Neuron (in vitro differentiated cells): ENCODE measurements at regions not wholly inside any gene's neighbourhood (a gene's known extent, or its start where the extent isn't known, plus 50 kb on each side); places are given as distances from the start of the nearest gene placed in this dataset.

Experiments
- H2AFZ ChIP-seq: one replicate; pipeline ENCODE4 v1.6.1; 2013; ENCODE audit warnings: low read depth, mild to moderate bottlenecking, inconsistent platforms, low read length, moderate library complexity
- H3K27me3 ChIP-seq: one replicate; pipeline ENCODE4 v1.6.1; 2013; ENCODE audit warnings: low read length; ENCODE audit not compliant: insufficient read depth
- H3K36me3 ChIP-seq: one replicate; pipeline ENCODE4 v1.6.1; 2013; ENCODE audit warnings: low read length; ENCODE audit not compliant: insufficient read depth
- H3K4me1 ChIP-seq: one replicate; pipeline ENCODE4 v1.6.1; 2013; ENCODE audit warnings: low read length; ENCODE audit not compliant: insufficient read depth
- H3K4me3 ChIP-seq: 2 replicates; pipeline ENCODE4 v1.5.1; 2013; ENCODE audit warnings: mild to moderate bottlenecking, low read length, moderate library complexity
- H3K9me3 ChIP-seq: one replicate; pipeline ENCODE4 v1.6.1; 2013; ENCODE audit warnings: low read length

DNA sequence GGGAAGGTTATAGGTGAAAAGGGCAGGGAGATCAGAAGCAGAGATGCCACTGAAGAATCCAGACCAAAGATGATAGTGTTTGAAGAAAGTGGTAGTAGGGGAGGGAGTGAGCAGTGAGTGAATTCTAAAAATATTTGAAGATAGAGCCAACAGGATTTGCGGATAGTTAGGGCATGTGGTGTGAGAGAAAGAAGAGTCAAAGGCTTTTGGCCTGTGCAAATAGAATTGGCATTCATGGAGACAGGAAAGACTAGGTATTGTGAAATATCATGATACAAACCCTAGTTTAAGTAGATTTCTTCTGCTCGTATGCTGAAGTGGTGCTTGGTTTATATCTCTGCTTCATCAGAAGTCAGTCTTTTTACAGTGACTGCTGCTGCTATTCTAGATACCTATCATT is 224.2 kb upstream of the CFAP20DC start:
- Histone ChIP-seq H3K4me3 (no peak overlapping the region), H2AFZ (no peak overlapping the region), H3K9me3 (no peaks in the 10 kb centered on the region), H3K36me3 (no peaks in the 10 kb centered on the region), H3K27me3 (no peaks in the 10 kb centered on the region), H3K4me1 (no peaks in the 10 kb centered on the region)

- Histone ChIP-seq H3K4me3 (no peak overlapping the region), H3K9me3 (no peaks in the 10 kb centered on the region), H3K4me1 (no peaks in the 10 kb centered on the region), H2AFZ (no peak overlapping the region), H3K27me3 (no peaks in the 10 kb centered on the region), H3K36me3 (no peaks in the 10 kb centered on the region)
Measured at GRCh38 chr3:59271971-59272370, 222.1 kb upstream of the CFAP20DC start.

DNA sequence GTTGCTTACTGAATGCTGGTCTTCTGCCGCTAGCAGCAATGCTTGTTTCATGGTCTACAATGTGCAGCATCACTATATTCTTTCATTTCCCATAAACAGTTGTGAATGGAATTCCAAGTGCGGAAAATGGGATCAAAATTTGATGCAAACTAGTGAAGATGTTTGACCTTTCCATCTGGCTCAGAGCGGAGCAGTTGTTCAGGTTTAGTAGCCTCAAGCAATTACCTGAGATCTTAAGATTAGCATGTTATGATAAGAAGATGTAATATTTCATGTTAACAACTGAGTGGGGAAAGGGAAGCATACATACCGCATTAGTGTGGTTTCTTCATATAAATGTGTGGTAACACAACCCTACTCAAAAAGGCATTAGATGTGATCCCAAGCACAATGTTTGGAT is 221.1 kb upstream of the CFAP20DC start:
- Histone ChIP-seq H3K4me1 (no peaks in the 10 kb centered on the region), H2AFZ (no peak overlapping the region), H3K36me3 (no peaks in the 10 kb centered on the region), H3K4me3 (no peak overlapping the region), H3K9me3 (no peaks in the 10 kb centered on the region), H3K27me3 (no peaks in the 10 kb centered on the region)

- H3K27me3 ChIP-seq = no peaks in the 10 kb centered on the region
- H3K4me3 ChIP-seq = no peak overlapping the region
- H3K9me3 ChIP-seq = no peaks in the 10 kb centered on the region
- no peak overlapping the region for H2AFZ ChIP-seq
- no peaks in the 10 kb centered on the region for H3K4me1 ChIP-seq
- H3K36me3 ChIP-seq = no peaks in the 10 kb centered on the region
Measured at GRCh38 chr3:59270209-59270608, 220.4 kb upstream of the CFAP20DC start.

- Histone ChIP-seq H3K27me3 (no peaks in the 10 kb centered on the region), H3K9me3 (no peaks in the 10 kb centered on the region), H3K4me1 (no peaks in the 10 kb centered on the region), H3K36me3 (no peaks in the 10 kb centered on the region), H2AFZ (no peak overlapping the region), H3K4me3 (no peak overlapping the region)
Measured at GRCh38 chr3:59268170-59268569, 218.3 kb upstream of the CFAP20DC start.

- no peak overlapping the region for H3K4me3 ChIP-seq
- no peak overlapping the region for H2AFZ ChIP-seq
- no peaks in the 10 kb centered on the region for H3K9me3 ChIP-seq
- no peaks in the 10 kb centered on the region for H3K4me1 ChIP-seq
- H3K36me3 ChIP-seq = no peaks in the 10 kb centered on the region
- no peaks in the 10 kb centered on the region for H3K27me3 ChIP-seq
Measured at GRCh38 chr3:59267021-59267420, 217.2 kb upstream of the CFAP20DC start.

DNA sequence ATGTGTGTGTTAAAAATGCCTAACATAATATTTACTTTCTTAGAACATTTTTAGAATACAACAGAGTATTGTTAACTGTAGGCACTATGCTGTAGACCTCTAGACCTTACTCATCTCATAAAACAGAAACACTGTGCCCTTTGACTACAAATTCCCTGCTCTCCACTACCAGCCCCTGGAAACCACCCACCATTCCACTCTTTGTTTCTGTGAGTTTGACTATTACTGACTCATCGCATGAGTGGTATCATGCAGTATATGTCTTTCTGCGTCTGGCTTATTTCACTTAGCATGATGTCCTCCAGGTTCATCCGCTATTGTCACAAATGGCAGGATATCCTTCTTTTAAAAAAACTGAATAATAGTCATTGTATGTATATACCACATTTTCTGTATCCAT is 216.7 kb upstream of the CFAP20DC start:
- H3K4me1 ChIP-seq = no peaks in the 10 kb centered on the region
- H3K36me3 ChIP-seq = no peaks in the 10 kb centered on the region

DNA sequence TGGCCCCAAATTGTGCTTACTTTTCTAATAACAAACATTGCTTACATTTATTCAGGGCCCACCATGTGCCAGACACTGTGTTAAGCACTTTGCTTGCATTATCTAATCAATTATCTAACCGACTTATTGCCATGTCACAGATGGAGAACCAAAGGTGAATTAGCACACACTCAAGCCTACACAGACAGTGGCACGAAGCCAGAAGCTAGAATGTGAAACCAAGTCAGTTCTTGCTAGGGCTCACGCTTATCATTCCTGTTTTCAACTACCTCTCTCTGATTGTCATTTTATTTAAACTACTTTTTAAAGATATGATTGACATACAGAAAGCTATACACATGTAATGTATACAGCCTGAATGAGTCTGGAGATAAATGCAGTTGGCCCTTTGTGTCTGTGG is 215.7 kb upstream of the CFAP20DC start:
- Histone ChIP-seq H3K27me3 (peaks cover 3% of the 10 kb centered on the region), H3K4me3 (no peak overlapping the region), H3K4me1 (no peaks in the 10 kb centered on the region), H3K36me3 (no peaks in the 10 kb centered on the region), H2AFZ (no peak overlapping the region), H3K9me3 (no peaks in the 10 kb centered on the region)

More for the DNA sequence above, 216.7 kb upstream of the CFAP20DC start:
- H2AFZ ChIP-seq = no peak overlapping the region
- H3K4me3 ChIP-seq = no peak overlapping the region
- H3K9me3 ChIP-seq = no peaks in the 10 kb centered on the region
- no peaks in the 10 kb centered on the region for H3K27me3 ChIP-seq

DNA sequence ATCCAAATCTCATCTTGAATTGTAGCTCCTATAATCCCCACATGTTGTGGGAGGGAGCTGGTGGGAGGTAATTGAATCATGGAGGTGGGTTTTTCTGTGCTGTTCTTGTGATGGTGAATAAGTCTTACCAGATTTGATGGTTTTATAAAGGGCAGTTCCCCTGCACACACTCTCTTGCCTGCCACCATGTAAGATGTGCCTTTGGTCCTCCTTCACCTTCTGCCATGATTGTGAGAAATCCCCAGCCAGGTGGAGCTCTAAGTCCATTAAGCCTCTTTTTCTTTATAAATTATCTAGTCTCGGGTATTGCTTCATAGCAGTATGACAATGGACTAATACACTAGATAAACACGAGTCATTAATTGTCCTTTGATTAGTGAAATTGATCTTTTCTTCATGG is 214.5 kb upstream of the CFAP20DC start:
- peaks cover 3% of the 10 kb centered on the region for H3K27me3 ChIP-seq
- H3K4me3 ChIP-seq = no peak overlapping the region
- H3K36me3 ChIP-seq = no peaks in the 10 kb centered on the region
- H3K9me3 ChIP-seq = no peaks in the 10 kb centered on the region
- H3K4me1 ChIP-seq = no peaks in the 10 kb centered on the region
- H2AFZ ChIP-seq = no peak overlapping the region

- Histone ChIP-seq H3K9me3 (no peaks in the 10 kb centered on the region), H3K27me3 (peaks cover 3% of the 10 kb centered on the region), H2AFZ (no peak overlapping the region), H3K4me3 (no peak overlapping the region), H3K36me3 (no peaks in the 10 kb centered on the region), H3K4me1 (no peaks in the 10 kb centered on the region)
Measured at GRCh38 chr3:59263152-59263551, 213.3 kb upstream of the CFAP20DC start.

DNA sequence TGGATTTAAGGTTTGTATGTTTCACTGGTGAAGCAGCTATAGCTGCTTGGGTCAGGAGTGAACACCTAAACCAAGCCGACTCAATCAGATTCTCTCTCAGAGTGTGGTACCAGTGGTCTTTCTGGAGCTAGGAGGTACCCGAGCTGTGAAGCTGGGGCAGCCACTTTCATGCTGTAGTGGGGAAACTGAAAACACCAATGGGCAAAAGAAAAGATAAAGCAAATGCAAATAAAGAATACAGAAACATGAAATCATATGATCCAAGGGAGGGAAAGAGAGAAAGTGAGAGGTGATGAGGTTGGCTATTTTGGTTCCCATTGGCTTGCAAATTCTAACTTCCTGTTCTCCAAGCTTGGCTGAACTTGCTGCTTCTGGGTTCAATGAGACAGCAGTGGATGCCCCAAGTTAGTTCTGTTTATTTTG is 212.3 kb upstream of the CFAP20DC start:
- Histone ChIP-seq H3K36me3 (no peaks in the 10 kb centered on the region), H3K4me1 (no peaks in the 10 kb centered on the region), H3K9me3 (no peaks in the 10 kb centered on the region), H3K27me3 (peaks cover 3% of the 10 kb centered on the region), H3K4me3 (no peak overlapping the region), H2AFZ (no peak overlapping the region)

GRCh38 chr3:59261009-59261408 is 211.2 kb upstream of the CFAP20DC start:
- H2AFZ ChIP-seq = no peak overlapping the region
- H3K9me3 ChIP-seq = no peaks in the 10 kb centered on the region
- H3K4me1 ChIP-seq = no peaks in the 10 kb centered on the region
- no peaks in the 10 kb centered on the region for H3K36me3 ChIP-seq
- H3K27me3 ChIP-seq = peaks cover 3% of the 10 kb centered on the region
- H3K4me3 ChIP-seq = no peak overlapping the region

- Histone ChIP-seq H3K27me3 (peaks cover 9% of the 10 kb centered on the region), H3K4me3 (no peak overlapping the region), H3K36me3 (no peaks in the 10 kb centered on the region), H3K4me1 (no peaks in the 10 kb centered on the region), H2AFZ (no peak overlapping the region), H3K9me3 (no peaks in the 10 kb centered on the region)
Measured at GRCh38 chr3:59258550-59259260, 208.9 kb upstream of the CFAP20DC start.

DNA sequence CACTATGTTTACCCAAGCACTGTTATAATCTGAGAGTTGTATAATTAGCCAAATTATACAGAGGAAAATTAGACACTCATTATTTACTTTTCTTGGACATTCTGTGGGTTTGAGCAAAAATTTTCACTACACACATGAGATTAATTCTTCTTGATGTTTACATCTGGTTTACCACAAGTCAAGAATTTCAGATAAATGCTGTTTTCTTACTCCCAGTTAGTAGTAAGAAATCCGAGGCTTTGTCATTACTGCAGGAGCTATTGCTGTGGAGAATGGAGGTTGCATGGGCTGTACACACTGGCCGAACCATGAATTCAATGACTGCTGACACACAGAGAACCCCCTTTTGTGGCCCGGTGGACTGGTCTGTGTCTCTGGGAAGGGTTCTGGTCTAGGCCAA is 207.7 kb upstream of the CFAP20DC start:
- Histone ChIP-seq H3K36me3 (no peaks in the 10 kb centered on the region), H3K4me1 (no peaks in the 10 kb centered on the region), H3K4me3 (no peak overlapping the region), H2AFZ (no peak overlapping the region), H3K9me3 (no peaks in the 10 kb centered on the region), H3K27me3 (peaks cover 9% of the 10 kb centered on the region)
